ENCODE measurements at regions not wholly inside any gene's neighbourhood (a gene's known extent, or its start where the extent isn't known, plus 50 kb on each side); places are given as distances from the start of the nearest gene placed in this dataset.
"Not testable (repeated sequence)": the region's sequence is repeated elsewhere in the genome, so short reads cannot be mapped to it uniquely, and the experiment has no call there.

GRCh38 chr1:242966892-242967291, 288.2 kb downstream of the CEP170 start:
- H3K9me3 ChIP-seq (ENCODE audit: control insufficient read depth, insufficient read depth, low read depth, low read length), result no peaks in the 10 kb centered on the region
- intact Hi-C loops (cut with micrococcal nuclease; ENCODE audit: unreplicated experiment) (no loop called here), in situ Hi-C loops (cut with HindIII; ENCODE audit: low pct_unique_long_range_greater_than_20kb, low sequenced_read_pairs) (no loop called here)
- TF ChIP-seq, protein P1, sequence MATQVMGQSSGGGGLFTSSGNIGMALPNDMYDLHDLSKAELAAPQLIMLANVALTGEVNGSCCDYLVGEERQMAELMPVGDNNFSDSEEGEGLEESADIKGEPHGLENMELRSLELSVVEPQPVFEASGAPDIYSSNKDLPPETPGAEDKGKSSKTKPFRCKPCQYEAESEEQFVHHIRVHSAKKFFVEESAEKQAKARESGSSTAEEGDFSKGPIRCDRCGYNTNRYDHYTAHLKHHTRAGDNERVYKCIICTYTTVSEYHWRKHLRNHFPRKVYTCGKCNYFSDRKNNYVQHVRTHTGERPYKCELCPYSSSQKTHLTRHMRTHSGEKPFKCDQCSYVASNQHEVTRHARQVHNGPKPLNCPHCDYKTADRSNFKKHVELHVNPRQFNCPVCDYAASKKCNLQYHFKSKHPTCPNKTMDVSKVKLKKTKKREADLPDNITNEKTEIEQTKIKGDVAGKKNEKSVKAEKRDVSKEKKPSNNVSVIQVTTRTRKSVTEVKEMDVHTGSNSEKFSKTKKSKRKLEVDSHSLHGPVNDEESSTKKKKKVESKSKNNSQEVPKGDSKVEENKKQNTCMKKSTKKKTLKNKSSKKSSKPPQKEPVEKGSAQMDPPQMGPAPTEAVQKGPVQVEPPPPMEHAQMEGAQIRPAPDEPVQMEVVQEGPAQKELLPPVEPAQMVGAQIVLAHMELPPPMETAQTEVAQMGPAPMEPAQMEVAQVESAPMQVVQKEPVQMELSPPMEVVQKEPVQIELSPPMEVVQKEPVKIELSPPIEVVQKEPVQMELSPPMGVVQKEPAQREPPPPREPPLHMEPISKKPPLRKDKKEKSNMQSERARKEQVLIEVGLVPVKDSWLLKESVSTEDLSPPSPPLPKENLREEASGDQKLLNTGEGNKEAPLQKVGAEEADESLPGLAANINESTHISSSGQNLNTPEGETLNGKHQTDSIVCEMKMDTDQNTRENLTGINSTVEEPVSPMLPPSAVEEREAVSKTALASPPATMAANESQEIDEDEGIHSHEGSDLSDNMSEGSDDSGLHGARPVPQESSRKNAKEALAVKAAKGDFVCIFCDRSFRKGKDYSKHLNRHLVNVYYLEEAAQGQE (IDR thresholded peaks at IDR 0.05; ENCODE audit: insufficient read depth in 1 of 2, low read depth in 2 of 2, low read length in 1 of 2), result no peak
- no peak for TF ChIP-seq TCF7L2 (IDR thresholded peaks at IDR 0.05; ENCODE audit: low read depth, low read length)
- TF ChIP-seq POLR2AphosphoS5 (IDR thresholded peaks at IDR 0.05; ENCODE audit: low read depth, low read length), result no peak
- TF ChIP-seq CTCF (IDR thresholded peaks at IDR 0.05), result no peak
- no peak for TF ChIP-seq SIN3A (IDR thresholded peaks at IDR 0.05; ENCODE audit: borderline replicate concordance, insufficient read depth, low read depth, low read length)
- ChIA-PET CTCF (no interaction called here), POLR2A (no interaction called here)
- H3K27me3 ChIP-seq (ENCODE audit: control insufficient read depth, insufficient read depth, low read length), result no peaks in the 10 kb centered on the region
- H3K4me3 ChIP-seq (ENCODE audit: low read depth in 2 of 2, low read length in 2 of 2), result no peak overlapping the region
- ATAC-seq (no peak), DNase-seq (ENCODE audit: low read depth, low spot score) (no peak)
- no peaks in the 10 kb centered on the region for H3K4me1 ChIP-seq (ENCODE audit: control insufficient read depth, insufficient read depth, low read length)
- no peak overlapping the region for H3K27ac ChIP-seq (ENCODE audit: low read length)
- no peaks in the 10 kb centered on the region for H3K36me3 ChIP-seq (ENCODE audit: control insufficient read depth, insufficient read depth, low read length)
- BruUV-seq (replicated peaks), result no TSS peak

DNA sequence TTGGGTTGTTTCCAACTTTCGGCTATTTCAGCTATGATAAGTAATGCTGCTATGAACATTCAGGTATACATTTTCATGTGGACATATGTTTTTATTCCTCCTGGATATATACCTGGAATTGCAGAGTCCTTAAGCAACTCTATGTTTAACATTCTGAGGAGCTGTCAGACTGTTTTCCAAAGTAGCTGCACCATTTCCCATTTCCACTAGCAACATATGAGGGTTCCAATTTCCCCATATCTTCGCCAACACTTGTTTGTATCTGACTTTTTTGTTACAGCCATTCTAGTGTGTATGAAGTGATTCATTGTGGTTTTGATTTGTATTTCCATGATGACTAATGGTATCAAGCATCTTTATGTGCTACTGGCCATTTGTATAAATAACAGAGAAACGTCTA, 295.7 kb downstream of the CEP170 start:
- BruUV-seq (replicated peaks); POLR2A ChIA-PET; DNase-seq (ENCODE audit: low read depth, low spot score); in situ Hi-C loops (cut with HindIII; ENCODE audit: low pct_unique_long_range_greater_than_20kb, low sequenced_read_pairs); H3K27ac ChIP-seq (ENCODE audit: low read length); CTCF ChIA-PET; H3K4me1 ChIP-seq (ENCODE audit: control insufficient read depth, insufficient read depth, low read length); H3K4me3 ChIP-seq (ENCODE audit: low read depth in 2 of 2, low read length in 2 of 2); intact Hi-C loops (cut with micrococcal nuclease; ENCODE audit: unreplicated experiment); ATAC-seq; H3K36me3 ChIP-seq (ENCODE audit: control insufficient read depth, insufficient read depth, low read length); H3K9me3 ChIP-seq (ENCODE audit: control insufficient read depth, insufficient read depth, low read depth, low read length); H3K27me3 ChIP-seq (ENCODE audit: control insufficient read depth, insufficient read depth, low read length): not testable (repeated sequence)

- H3K9me3 ChIP-seq (ENCODE audit: control insufficient read depth, insufficient read depth, low read depth, low read length); H3K27ac ChIP-seq (ENCODE audit: low read length); intact Hi-C loops (cut with micrococcal nuclease; ENCODE audit: unreplicated experiment); H3K36me3 ChIP-seq (ENCODE audit: control insufficient read depth, insufficient read depth, low read length); H3K27me3 ChIP-seq (ENCODE audit: control insufficient read depth, insufficient read depth, low read length); CTCF ChIA-PET; POLR2A ChIA-PET; in situ Hi-C loops (cut with HindIII; ENCODE audit: low pct_unique_long_range_greater_than_20kb, low sequenced_read_pairs); BruUV-seq (replicated peaks); DNase-seq (ENCODE audit: low read depth, low spot score); H3K4me3 ChIP-seq (ENCODE audit: low read depth in 2 of 2, low read length in 2 of 2); H3K4me1 ChIP-seq (ENCODE audit: control insufficient read depth, insufficient read depth, low read length); ATAC-seq: not testable (repeated sequence)
These were observed 300.1 kb downstream of the CEP170 start for GRCh38 chr1:242954945-242955344.
